Motor neuron (in vitro differentiated cells): ENCODE measurements at regions not wholly inside any gene's neighbourhood (a gene's known extent, or its start where the extent isn't known, plus 50 kb on each side); places are given as distances from the start of the nearest gene placed in this dataset.
"Not testable (repeated sequence)": the region's sequence is repeated elsewhere in the genome, so short reads cannot be mapped to it uniquely, and the experiment has no call there.

Source experiments
- ATAC-seq, 8 experiments: fragments of 200-7000 bp; cut with Tn5 transposase; replicated peaks in 6 of 8; 2 replicates each; pipeline ENCODE4 v1.8.0; 2021; ENCODE audit warnings: mild to moderate bottlenecking in 8 of 8, moderate library complexity in 8 of 8
- H3K27ac ChIP-seq, 2 donors: fragments of 250-450 bp; sonication (Bioruptor Pico); 2 replicates each; pipeline ENCODE4 v1.9.0; 2021; ENCODE audit warnings: antibody characterized with exemption in 2 of 2, mild to moderate bottlenecking in 2 of 2, moderate library complexity in 1 of 2
- H3K4me1 ChIP-seq, 2 donors: fragments of 250-450 bp; sonication (Bioruptor Pico); replicated peaks in 1 of 2; 2 replicates each; pipeline ENCODE4 v1.6.1; 2021; ENCODE audit warnings: antibody characterized with exemption in 2 of 2, mild to moderate bottlenecking in 2 of 2, moderate library complexity in 1 of 2
- H3K4me3 ChIP-seq, 5 donors: fragments of 250-450 bp; sonication (Bioruptor Pico); 2 replicates each; pipeline ENCODE4 v1.9.0; 2021; ENCODE audit warnings: antibody characterized with exemption in 5 of 5, mild to moderate bottlenecking in 5 of 5, moderate library complexity in 4 of 5
- whole genome bisulfite sequencing, 10 experiments: fragments of 450-650 bp; shearing (Covaris generic); methylation state at CpG; one replicate each; pipeline ENCODE4 v1.0.0; 2022; 5-methylcytosine and 5-hydroxymethylcytosine counted together
- in situ Hi-C, 9 experiments: fragments of 400-800 bp; cut with MboI; loops; one replicate each; pipeline ENCODE4 v1.15.0; 2021; ENCODE audit warnings: low sequenced_read_pairs in 9 of 9, low pct_unique_long_range_greater_than_20kb in 2 of 9; ENCODE audit not compliant: unreplicated experiment in 9 of 9

GRCh38 chr17:83011676-83012075 is 67.7 kb upstream of the METRNL start:
- 47 to 100% (median 92%) methylated on average over 1 to 13 of the region's 19 CpGs; no CpG with 5 or more reads in 2 of the 10 experiments for WGBS, 10 experiments

GRCh38 chr17:83012200-83012785 is 67.1 kb upstream of the METRNL start:
- no peak overlapping the region for H3K4me3 ChIP-seq
- in situ Hi-C loops: no loop called here
- WGBS, 10 experiments: 40 to 100% (median 89%) methylated on average over 1 to 7 of the region's 23 CpGs; no CpG with 5 or more reads in 5 of the 10 experiments
- H3K27ac ChIP-seq: peak overlapping the region in 1 of 2 donors; percentile 52
- peaks cover 0 to 13% of the 10 kb centered on the region in 2 donors for H3K4me1 ChIP-seq
- ATAC-seq: peak in 1 of 8 experiments; percentile 4

More at GRCh38 chr17:83011676-83012075, 67.7 kb upstream of the METRNL start:
- H3K4me3 ChIP-seq, ATAC-seq, H3K27ac ChIP-seq, in situ Hi-C loops: not testable (repeated sequence)
- H3K4me1 ChIP-seq: peaks cover 0 to 13% of the 10 kb centered on the region in 2 donors

GRCh38 chr17:83012868-83013778 is 66.3 kb upstream of the METRNL start:
- WGBS, 10 experiments: 100% methylated on average over 2 to 3 of the region's 41 CpGs; no CpG with 5 or more reads in 8 of the 10 experiments
- no peak overlapping the region for H3K27ac ChIP-seq
- no peak overlapping the region for H3K4me3 ChIP-seq
- ATAC-seq: peak in 4 of 8 experiments; percentile 46 to 96 (median 73)
- H3K4me1 ChIP-seq: peaks cover 0 to 13% of the 10 kb centered on the region in 2 donors
- in situ Hi-C loops: no loop called here

GRCh38 chr17:83013779-83014117 is 65.7 kb upstream of the METRNL start:
- peaks cover 0 to 13% of the 10 kb centered on the region in 2 donors for H3K4me1 ChIP-seq
- no peak for ATAC-seq
- no peak overlapping the region for H3K27ac ChIP-seq
- in situ Hi-C loops: no loop called here
- 74 to 100% (median 89%) methylated on average over 1 to 7 of the region's 11 CpGs; no CpG with 5 or more reads in 6 of the 10 experiments for WGBS, 10 experiments
- no peak overlapping the region for H3K4me3 ChIP-seq

GRCh38 chr17:83014297-83014696 is 65.1 kb upstream of the METRNL start:
- Histone ChIP-seq H3K27ac (no peak overlapping the region), H3K4me3 (no peak overlapping the region), H3K4me1 (peaks cover 0 to 13% of the 10 kb centered on the region in 2 donors)
- WGBS, 10 experiments: 57 to 95% (median 80%) methylated on average over 1 to 14 of the region's 14 CpGs; no CpG with 5 or more reads in 1 of the 10 experiments
- ATAC-seq: no peak
- in situ Hi-C loops: no loop called here

- H3K4me1 ChIP-seq: peaks cover 0 to 11% of the 10 kb centered on the region in 2 donors
- H3K4me3 ChIP-seq: no peak overlapping the region
- no peak for ATAC-seq
- in situ Hi-C loops: no loop called here
- no peak overlapping the region for H3K27ac ChIP-seq
- WGBS, 10 experiments: 67 to 100% (median 82%) methylated on average over 1 to 14 of the region's 33 CpGs; no CpG with 5 or more reads in 2 of the 10 experiments
Measured at GRCh38 chr17:83014940-83015910, 64.2 kb upstream of the METRNL start.

- in situ Hi-C loops: no loop called here
- WGBS, 10 experiments: 80 to 100% (median 94%) methylated on average over 1 to 6 of the region's 23 CpGs; no CpG with 5 or more reads in 3 of the 10 experiments
- ATAC-seq: no peak
- Histone ChIP-seq H3K4me1 (no peaks in the 10 kb centered on the region), H3K27ac (no peak overlapping the region), H3K4me3 (no peak overlapping the region)
Measured at GRCh38 chr17:83018658-83019193, 60.7 kb upstream of the METRNL start.

GRCh38 chr17:83019376-83019775 is 60.0 kb upstream of the METRNL start:
- in situ Hi-C loops: no loop called here
- Histone ChIP-seq H3K4me3 (no peak overlapping the region), H3K4me1 (no peaks in the 10 kb centered on the region), H3K27ac (no peak overlapping the region)
- ATAC-seq: no peak
- 65 to 92% (median 75%) methylated on average over 2 to 8 of the region's 10 CpGs; no CpG with 5 or more reads in 3 of the 10 experiments for WGBS, 10 experiments

- Histone ChIP-seq H3K4me1 (no peaks in the 10 kb centered on the region), H3K4me3 (no peak overlapping the region), H3K27ac (no peak overlapping the region)
- no peak for ATAC-seq
- WGBS, 10 experiments: 90 to 100% (median 95%) methylated on average over 1 to 10 of the region's 43 CpGs; no CpG with 5 or more reads in 4 of the 10 experiments
- in situ Hi-C loops: no loop called here
Measured at GRCh38 chr17:83024218-83024971, 55.0 kb upstream of the METRNL start.

- Histone ChIP-seq H3K27ac (no peak overlapping the region), H3K4me1 (no peaks in the 10 kb centered on the region), H3K4me3 (no peak overlapping the region)
- WGBS, 10 experiments: 82 to 100% (median 94%) methylated on average over 1 to 10 of the region's 31 CpGs; no CpG with 5 or more reads in 1 of the 10 experiments
- in situ Hi-C loops: no loop called here
- ATAC-seq: no peak
Measured at GRCh38 chr17:83025636-83026280, 53.7 kb upstream of the METRNL start.

GRCh38 chr17:83026311-83026811 is 53.0 kb upstream of the METRNL start:
- WGBS, 10 experiments: 92 to 100% (median 98%) methylated on average over 1 to 4 of the region's 14 CpGs; no CpG with 5 or more reads in 6 of the 10 experiments
- H3K27ac ChIP-seq: no peak overlapping the region
- no peaks in the 10 kb centered on the region for H3K4me1 ChIP-seq
- no peak for ATAC-seq
- in situ Hi-C loops: no loop called here
- no peak overlapping the region for H3K4me3 ChIP-seq
